IMR-90 (cell line): ENCODE measurements at regions not wholly inside any gene's neighbourhood (a gene's known extent, or its start where the extent isn't known, plus 50 kb on each side); places are given as distances from the start of the nearest gene placed in this dataset.

Source experiments
- ATAC-seq: fragments of 200-7000 bp; cut with Tn5 transposase; 2 replicates; pipeline ENCODE4 v1.9.1; 2020; ENCODE audit warnings: low read depth, mild to moderate bottlenecking, moderate library complexity
- BruUV-seq: library from RNA; stranded (reverse); fragments of 400-500 nt; replicated peaks from 2 replicates; lab custom pipeline; 2021; lab: Mats Ljungman, UMichigan
- CTCF ChIA-PET: fragments of 300-600 bp; formaldehyde crosslinking; extraction: SDS; loops from one replicate; lab custom pipeline; 2021; ENCODE audit warnings: antibody characterized with exemption; lab: Yijun Ruan, JAX
- POLR2A ChIA-PET: fragments of 300-600 bp; sonication (Branson Sonifier 250); formaldehyde crosslinking; loops from one replicate; lab custom pipeline; 2022; ENCODE audit warnings: antibody characterized with exemption; ENCODE audit not compliant: unreplicated experiment; lab: Charles Lee
- DNase-seq: peaks from one replicate; pipeline ENCODE4 v3.0.0; 2013
- H2AFZ ChIP-seq: replicated peaks from 2 replicates; pipeline ENCODE3; 2013; ENCODE audit warnings: low read length, mild to moderate bottlenecking; ENCODE audit not compliant: poor library complexity
- H2AK5ac ChIP-seq: 2 replicates; pipeline ENCODE4 v1.6.1; 2013; ENCODE audit warnings: low read depth, low read length, inconsistent platforms
- H2AK9ac ChIP-seq: replicated peaks from 2 replicates; pipeline ENCODE3; 2013; ENCODE audit warnings: mild to moderate bottlenecking, low read depth, low read length, moderate library complexity; ENCODE audit not compliant: poor library complexity
- H2BK120ac ChIP-seq: 2 replicates; pipeline ENCODE4 v1.6.1; 2013; ENCODE audit warnings: low read depth, low read length, inconsistent platforms
- H2BK15ac ChIP-seq: 3 replicates; pipeline ENCODE4 v1.6.1; 2013; ENCODE audit warnings: low read depth, low read length, inconsistent platforms
- H2BK20ac ChIP-seq: 2 replicates; pipeline ENCODE4 v1.6.1; 2013; ENCODE audit warnings: low read depth, mild to moderate bottlenecking, inconsistent platforms, low read length, moderate library complexity
- H2BK5ac ChIP-seq: 2 replicates; pipeline ENCODE4 v1.6.1; 2013; ENCODE audit warnings: mild to moderate bottlenecking, low read depth, low read length, inconsistent platforms; ENCODE audit not compliant: poor library complexity, severe bottlenecking
- H3K14ac ChIP-seq: replicated peaks from 2 replicates; pipeline ENCODE4 v1.6.1; 2013; ENCODE audit warnings: low read depth, low read length, inconsistent platforms
- H3K18ac ChIP-seq: 2 replicates; pipeline ENCODE4 v1.6.1; 2013; ENCODE audit warnings: low read depth, low read length, control low read depth
- H3K23ac ChIP-seq: 2 replicates; pipeline ENCODE4 v1.6.1; 2013; ENCODE audit warnings: low read depth, low read length, inconsistent platforms
- H3K27ac ChIP-seq: 2 replicates; pipeline ENCODE4 v1.5.1; 2013; ENCODE audit warnings: mild to moderate bottlenecking, control low read depth, low read length; ENCODE audit not compliant: insufficient read depth
- H3K27me3 ChIP-seq: 2 replicates; pipeline ENCODE4 v1.6.1; 2013; ENCODE audit warnings: low read length; ENCODE audit not compliant: control insufficient read depth, insufficient read depth
- H3K36me3 ChIP-seq: 2 replicates; pipeline ENCODE4 v1.6.1; 2013; ENCODE audit warnings: low read length, mixed read lengths; ENCODE audit not compliant: control insufficient read depth, insufficient read depth
- H3K4ac ChIP-seq: 2 replicates; pipeline ENCODE4 v1.6.1; 2013; ENCODE audit warnings: low read depth, low read length, inconsistent platforms
- H3K4me1 ChIP-seq: 2 replicates; pipeline ENCODE4 v1.6.1; 2013; ENCODE audit warnings: low read length, mixed read lengths; ENCODE audit not compliant: control insufficient read depth, insufficient read depth
- H3K4me2 ChIP-seq: 2 replicates; pipeline ENCODE4 v1.6.1; 2013; ENCODE audit warnings: low read depth, mild to moderate bottlenecking, control low read depth, low read length, moderate library complexity
- H3K4me3 ChIP-seq: 2 replicates; pipeline ENCODE4 v1.5.1; 2013; ENCODE audit warnings: low read depth, mild to moderate bottlenecking, control low read depth, low read length, moderate library complexity; ENCODE audit not compliant: insufficient read depth
- H3K56ac ChIP-seq: 2 replicates; pipeline ENCODE4 v1.6.1; 2013; ENCODE audit warnings: low read length, inconsistent platforms; ENCODE audit not compliant: insufficient read depth; ENCODE audit errors: extremely low read depth
- H3K79me1 ChIP-seq, 2 experiments: 2 replicates each; pipeline ENCODE4 v1.6.1; 2013; ENCODE audit warnings: low read length in 2 of 2, inconsistent platforms in 1 of 2, low read depth in 1 of 2
- H3K9ac ChIP-seq: 2 replicates; pipeline ENCODE4 v1.6.1; 2013; ENCODE audit warnings: low read depth, low read length, control low read depth
- H3K9me1 ChIP-seq: 2 replicates; pipeline ENCODE4 v1.6.1; 2013; ENCODE audit warnings: low read length, inconsistent platforms; ENCODE audit not compliant: insufficient read depth
- H3K9me3 ChIP-seq: 2 replicates; pipeline ENCODE4 v1.6.1; 2013; ENCODE audit warnings: low read length; ENCODE audit not compliant: control insufficient read depth, insufficient read depth
- H4K20me1 ChIP-seq: 2 replicates; pipeline ENCODE4 v1.6.1; 2013; ENCODE audit warnings: low read length, inconsistent platforms; ENCODE audit not compliant: insufficient read depth
- H4K5ac ChIP-seq: 2 replicates; pipeline ENCODE4 v1.6.1; 2013; ENCODE audit warnings: mild to moderate bottlenecking, low read depth, low read length, control low read depth
- H4K8ac ChIP-seq, 2 experiments: 2 replicates each; pipeline ENCODE4 v1.6.1; 2013; ENCODE audit warnings: low read depth in 2 of 2, low read length in 2 of 2, control low read depth in 1 of 2, inconsistent platforms in 1 of 2
- H4K91ac ChIP-seq: 2 replicates; pipeline ENCODE4 v1.6.1; 2013; ENCODE audit warnings: low read depth, low read length, inconsistent platforms; ENCODE audit not compliant: insufficient read depth
- BHLHE40 ChIP-seq: fragments of 150-350 bp; IDR thresholded peaks from 2 replicates; pipeline ENCODE4 v1.6.1; 2016; ENCODE audit warnings: mild to moderate bottlenecking, low read depth, low read length
- CEBPB ChIP-seq: IDR thresholded peaks from 2 replicates; pipeline ENCODE4 v1.6.1; 2012; ENCODE audit warnings: low read depth, low read length, improper control_type of control experiment
- CHD1 ChIP-seq: IDR thresholded peaks from 2 replicates; pipeline ENCODE4 v1.6.1; 2012; ENCODE audit warnings: low read depth, low read length, improper control_type of control experiment
- CTCF ChIP-seq: conservative IDR thresholded peaks from 2 replicates; pipeline ENCODE4 v1.5.1; 2012; ENCODE audit warnings: mild to moderate bottlenecking, low read depth, low read length, improper control_type of control experiment
- ELK1 ChIP-seq: fragments of 150-350 bp; IDR thresholded peaks from 2 replicates; pipeline ENCODE4 v1.6.1; 2016; ENCODE audit warnings: low read depth, mild to moderate bottlenecking, low read length, moderate library complexity, borderline replicate concordance
- FOS ChIP-seq: fragments of 150-350 bp; IDR thresholded peaks from 2 replicates; pipeline ENCODE4 v1.6.1; 2016; ENCODE audit warnings: low read depth, low read length
- MAFK ChIP-seq: IDR thresholded peaks from 2 replicates; pipeline ENCODE4 v1.6.1; 2012; ENCODE audit warnings: low read depth, low read length, improper control_type of control experiment
- MAZ ChIP-seq: IDR thresholded peaks from 2 replicates; pipeline ENCODE4 v1.6.1; 2012; ENCODE audit warnings: low read depth, mild to moderate bottlenecking, low read length, improper control_type of control experiment, moderate library complexity, borderline replicate concordance
- MXI1 ChIP-seq: IDR thresholded peaks from 2 replicates; pipeline ENCODE4 v1.6.1; 2012; ENCODE audit warnings: low read depth, mild to moderate bottlenecking, low read length, moderate library complexity, borderline replicate concordance
- NFE2L2 ChIP-seq: fragments of 150-350 bp; IDR thresholded peaks from 2 replicates; pipeline ENCODE4 v1.6.1; 2016; ENCODE audit warnings: low read depth, mild to moderate bottlenecking, low read length
- RAD21 ChIP-seq: IDR thresholded peaks from 2 replicates; pipeline ENCODE4 v1.6.1; 2012; ENCODE audit warnings: low read length, improper control_type of control experiment
- RCOR1 ChIP-seq: IDR thresholded peaks from 2 replicates; pipeline ENCODE4 v1.6.1; 2012; ENCODE audit warnings: mild to moderate bottlenecking, low read length, improper control_type of control experiment; ENCODE audit not compliant: insufficient replicate concordance
- RFX5 ChIP-seq: IDR thresholded peaks from 2 replicates; pipeline ENCODE4 v1.8.0; 2012; ENCODE audit warnings: low read depth, mild to moderate bottlenecking, low read length, moderate library complexity
- SMC3 ChIP-seq: fragments of 150-350 bp; IDR thresholded peaks from 2 replicates; pipeline ENCODE4 v1.6.1; 2016; ENCODE audit warnings: low read depth, mild to moderate bottlenecking, antibody characterized with exemption, low read length, moderate library complexity
- WGBS, 2 experiments: methylation state at CpG; one replicate each; pipeline versions ENCODE4 v1.1.5 to v1.1.7; 2013; ENCODE audit warnings: missing lambda C conversion rate in 2 of 2; ENCODE audit not compliant: insufficient read length in 1 of 2; ENCODE audit errors: extremely low coverage in 2 of 2; 5-methylcytosine and 5-hydroxymethylcytosine counted together
- dilution Hi-C: fragments of 300-500 bp; cut with HindIII; formaldehyde crosslinking; loops from one replicate; pipeline ENCODE4 v1.14.3; 2018; ENCODE audit warnings: low sequenced_read_pairs; ENCODE audit not compliant: unreplicated experiment
- in situ Hi-C: fragments of 300-500 bp; cut with MboI; formaldehyde crosslinking; loops from 3 replicates; pipeline ENCODE4 v1.14.3; 2019; ENCODE audit warnings: low sequenced_read_pairs, inconsistent platforms, mixed read lengths
- intact Hi-C: fragments of 100-400 bp; cut with micrococcal nuclease; formaldehyde crosslinking; loops from 2 replicates; pipeline ENCODE4 v1.10.0; 2022

- TF ChIP-seq MAZ = no peak
- TF ChIP-seq BHLHE40 = no peak
- TF ChIP-seq RCOR1 = no peak
- TF ChIP-seq MXI1 = no peak
These were observed 196.0 kb upstream of the GPR12 start (continued) for GRCh38 chr13:26956522-26957142.

- in situ Hi-C loops = no loop called here
- H3K36me3 ChIP-seq = no peaks in the 10 kb centered on the region
- no peak for ATAC-seq
- POLR2A ChIA-PET = no interaction called here
- no peak overlapping the region for H2BK120ac ChIP-seq
- no peak overlapping the region for H3K9ac ChIP-seq
- no peak overlapping the region for H3K4ac ChIP-seq
- no TSS peak for BruUV-seq
- no peak overlapping the region for H2BK15ac ChIP-seq
- no peak overlapping the region for H2AFZ ChIP-seq
- no peak overlapping the region for H2BK20ac ChIP-seq
- H3K18ac ChIP-seq = no peak overlapping the region
- H3K23ac ChIP-seq = no peak overlapping the region
- intact Hi-C loops = no loop called here
- H3K9me1 ChIP-seq = 0 out of 2 replicates have a peak, but pooled peaks cover 3% of the 10 kb centered on the region
- no peak overlapping the region for H3K27ac ChIP-seq
- H4K5ac ChIP-seq = no peak overlapping the region
- H3K27me3 ChIP-seq = peaks cover 46% of the 10 kb centered on the region
- DNase-seq = no peak
- H4K8ac ChIP-seq = no peak overlapping the region
- no CpG with 5 or more reads among the region's 4 CpGs for WGBS, 2 experiments
- no peak overlapping the region for H2AK5ac ChIP-seq
- no peaks in the 10 kb centered on the region for H3K4me1 ChIP-seq
- CTCF ChIA-PET = interaction anchor here (1.4 kb wide), 1 partner anchor 8 kb away, joined by 6 read pairs; no protein-coding TSS in a partner anchor
- TF ChIP-seq MAFK (no peak), NFE2L2 (no peak), SMC3 (no peak), FOS (no peak), ELK1 (no peak), RFX5 (no peak), CTCF (no peak), MAZ (no peak), BHLHE40 (no peak), CEBPB (no peak), RAD21 (no peak), CHD1 (no peak)
- no peaks in the 10 kb centered on the region for H3K9me3 ChIP-seq
- H3K56ac ChIP-seq = no peak overlapping the region
- no peaks in the 10 kb centered on the region for H4K20me1 ChIP-seq
- no peak overlapping the region for H4K91ac ChIP-seq
- H2AK9ac ChIP-seq = no peak overlapping the region
- H3K4me3 ChIP-seq = no peak overlapping the region
- no peaks in the 10 kb centered on the region for H3K79me1 ChIP-seq
- H2BK5ac ChIP-seq = no peak overlapping the region
- H3K14ac ChIP-seq = no peak overlapping the region
- H3K4me2 ChIP-seq = no peak overlapping the region
- dilution Hi-C loops = no loop called here
These were observed 194.4 kb upstream of the GPR12 start for GRCh38 chr13:26954976-26955375.
